ENCODE measurements at regions not wholly inside any gene's neighbourhood (a gene's known extent, or its start where the extent isn't known, plus 50 kb on each side); places are given as distances from the start of the nearest gene placed in this dataset.

- no peak for DNase-seq (ENCODE audit: low read depth)
These were observed 149.8 kb upstream of the AKIRIN2 start for GRCh38 chr6:87851674-87852299.

- no peak for DNase-seq (ENCODE audit: low read depth)
These were observed 146.6 kb upstream of the AKIRIN2 start for GRCh38 chr6:87848616-87849015.

- DNase-seq (ENCODE audit: low read depth), result no peak
These were observed 145.8 kb upstream of the AKIRIN2 start for GRCh38 chr6:87847830-87848210.

GRCh38 chr6:87847135-87847829, 145.2 kb upstream of the AKIRIN2 start:
- no peak for DNase-seq (ENCODE audit: low read depth)

GRCh38 chr6:87846434-87846833, 144.4 kb upstream of the AKIRIN2 start:
- DNase-seq (ENCODE audit: low read depth), result no peak

- no peak for DNase-seq (ENCODE audit: low read depth)
These were observed 138.3 kb upstream of the AKIRIN2 start for GRCh38 chr6:87840324-87840723.

GRCh38 chr6:87837876-87838275, 135.8 kb upstream of the AKIRIN2 start:
- no peak for DNase-seq (ENCODE audit: low read depth)

GRCh38 chr6:87837444-87837843, 135.4 kb upstream of the AKIRIN2 start:
- DNase-seq (ENCODE audit: low read depth), result no peak

GRCh38 chr6:87832025-87832825, 130.2 kb upstream of the AKIRIN2 start:
- DNase-seq (ENCODE audit: low read depth), result no peak

- DNase-seq (ENCODE audit: low read depth), result no peak
These were observed 128.9 kb upstream of the AKIRIN2 start for GRCh38 chr6:87830907-87831306.

- DNase-seq (ENCODE audit: low read depth), result no peak
These were observed 127.6 kb upstream of the AKIRIN2 start for GRCh38 chr6:87829622-87830121.

- no peak for DNase-seq (ENCODE audit: low read depth)
These were observed 126.0 kb upstream of the AKIRIN2 start for GRCh38 chr6:87828044-87828443.

- no peak for DNase-seq (ENCODE audit: low read depth)
These were observed 125.3 kb upstream of the AKIRIN2 start for GRCh38 chr6:87827346-87827745.

GRCh38 chr6:87826424-87826823, 124.4 kb upstream of the AKIRIN2 start:
- no peak for DNase-seq (ENCODE audit: low read depth)

GRCh38 chr6:87825821-87826221, 123.8 kb upstream of the AKIRIN2 start:
- no peak for DNase-seq (ENCODE audit: low read depth)

GRCh38 chr6:87824958-87825491, 123.0 kb upstream of the AKIRIN2 start:
- no peak for DNase-seq (ENCODE audit: low read depth)

GRCh38 chr6:87822011-87822410, 120.0 kb upstream of the AKIRIN2 start:
- DNase-seq (ENCODE audit: low read depth), result no peak

- DNase-seq (ENCODE audit: low read depth), result no peak
These were observed 118.4 kb upstream of the AKIRIN2 start for GRCh38 chr6:87820343-87820984.

GRCh38 chr6:87817183-87817582, 115.2 kb upstream of the AKIRIN2 start:
- DNase-seq (ENCODE audit: low read depth), result no peak

GRCh38 chr6:87815449-87815848, 113.4 kb upstream of the AKIRIN2 start:
- no peak for DNase-seq (ENCODE audit: low read depth)

GRCh38 chr6:87808005-87808757, 106.1 kb upstream of the AKIRIN2 start:
- DNase-seq (ENCODE audit: low read depth), result no peak
